H9 (cell line): ENCODE measurements at regions not wholly inside any gene's neighbourhood (a gene's known extent, or its start where the extent isn't known, plus 50 kb on each side); places are given as distances from the start of the nearest gene placed in this dataset.

Experiments
- DNase-seq: peaks from one replicate; pipeline ENCODE4 v3.0.0-alpha.2; 2017
- H2AFZ ChIP-seq: one replicate; pipeline ENCODE4 v1.6.1; 2013; ENCODE audit warnings: mild to moderate bottlenecking, low read length, control low read depth, moderate library complexity
- H2AK5ac ChIP-seq: 2 replicates; pipeline ENCODE4 v1.6.1; 2013; ENCODE audit warnings: low read length, control low read depth, mixed read lengths; ENCODE audit not compliant: insufficient read length
- H2BK120ac ChIP-seq: one replicate; pipeline ENCODE4 v1.6.1; 2013; ENCODE audit warnings: low read depth, mild to moderate bottlenecking, low read length, control low read depth, inconsistent platforms; ENCODE audit not compliant: poor library complexity, severe bottlenecking
- H2BK12ac ChIP-seq: 2 replicates; pipeline ENCODE4 v1.6.1; 2013; ENCODE audit warnings: low read length, control low read depth, mixed read lengths, low read depth; ENCODE audit not compliant: insufficient read length
- H2BK15ac ChIP-seq: 2 replicates; pipeline ENCODE4 v1.6.1; 2013; ENCODE audit warnings: low read depth, low read length, control low read depth
- H2BK20ac ChIP-seq: one replicate; pipeline ENCODE4 v1.6.1; 2013; ENCODE audit warnings: low read depth, mild to moderate bottlenecking, low read length, control low read depth, inconsistent platforms; ENCODE audit not compliant: poor library complexity, severe bottlenecking
- H2BK5ac ChIP-seq: 2 replicates; pipeline ENCODE4 v1.6.1; 2013; ENCODE audit warnings: low read length, control low read depth, mixed read lengths; ENCODE audit not compliant: insufficient read length
- H3K14ac ChIP-seq: 2 replicates; pipeline ENCODE4 v1.6.1; 2013; ENCODE audit warnings: low read length, control low read depth; ENCODE audit not compliant: insufficient read depth
- H3K18ac ChIP-seq: 2 replicates; pipeline ENCODE4 v1.6.1; 2013; ENCODE audit warnings: low read depth, mild to moderate bottlenecking, mixed read lengths, low read length, control low read depth; ENCODE audit not compliant: insufficient read length
- H3K23ac ChIP-seq: 2 replicates; pipeline ENCODE4 v1.6.1; 2013; ENCODE audit warnings: low read length, control low read depth, mixed read lengths, low read depth; ENCODE audit not compliant: insufficient read length
- H3K23me2 ChIP-seq: 2 replicates; pipeline ENCODE4 v1.6.1; 2013; ENCODE audit warnings: low read depth, mild to moderate bottlenecking, mixed read lengths, low read length, control low read depth; ENCODE audit not compliant: insufficient read length, poor library complexity, severe bottlenecking
- H3K27ac ChIP-seq: 2 replicates; pipeline ENCODE4 v1.5.1; 2013; ENCODE audit warnings: low read length, control low read depth, mixed read lengths, low read depth; ENCODE audit not compliant: insufficient read length
- H3K27me3 ChIP-seq: 2 replicates; pipeline ENCODE4 v1.6.1; 2013; ENCODE audit warnings: low read length, control low read depth, inconsistent platforms; ENCODE audit not compliant: insufficient read depth
- H3K4ac ChIP-seq: 2 replicates; pipeline ENCODE4 v1.6.1; 2013; ENCODE audit warnings: low read depth, mild to moderate bottlenecking, control low read depth, inconsistent platforms, low read length, moderate library complexity
- H3K4me1 ChIP-seq: 2 replicates; pipeline ENCODE4 v1.6.1; 2013; ENCODE audit warnings: low read length, control low read depth, inconsistent platforms; ENCODE audit not compliant: insufficient read depth
- H3K4me2 ChIP-seq: 2 replicates; pipeline ENCODE4 v1.6.1; 2013; ENCODE audit warnings: low read length, control low read depth, mixed read lengths; ENCODE audit not compliant: insufficient read length, insufficient read depth
- H3K56ac ChIP-seq: 2 replicates; pipeline ENCODE4 v1.6.1; 2013; ENCODE audit warnings: low read depth, mild to moderate bottlenecking, mixed read lengths, low read length, control low read depth; ENCODE audit not compliant: insufficient read length
- H3K79me1 ChIP-seq: 2 replicates; pipeline ENCODE4 v1.6.1; 2013; ENCODE audit warnings: low read depth, mild to moderate bottlenecking, moderate library complexity, low read length, control low read depth, inconsistent platforms; ENCODE audit not compliant: insufficient read depth, poor library complexity, severe bottlenecking
- H3K79me2 ChIP-seq: 2 replicates; pipeline ENCODE4 v1.6.1; 2013; ENCODE audit warnings: low read length, control low read depth, inconsistent platforms; ENCODE audit not compliant: insufficient read depth
- H3K9ac ChIP-seq: 2 replicates; pipeline ENCODE4 v1.6.1; 2013; ENCODE audit warnings: low read length, control low read depth, mixed read lengths; ENCODE audit not compliant: insufficient read length; ENCODE audit errors: extremely low read depth
- H3K9me3 ChIP-seq: one replicate; pipeline ENCODE4 v1.6.1; 2013; ENCODE audit warnings: low read depth, low read length, inconsistent platforms; ENCODE audit not compliant: control insufficient read depth
- H3T11ph ChIP-seq: one replicate; pipeline ENCODE4 v1.6.1; 2013; ENCODE audit warnings: mild to moderate bottlenecking, low read length, control low read depth, inconsistent platforms
- H4K20me1 ChIP-seq: one replicate; pipeline ENCODE4 v1.6.1; 2013; ENCODE audit not compliant: control insufficient read depth, insufficient read length, insufficient read depth
- H4K5ac ChIP-seq: 2 replicates; pipeline ENCODE4 v1.6.1; 2013; ENCODE audit warnings: low read depth, mild to moderate bottlenecking, mixed read lengths, low read length, control low read depth; ENCODE audit not compliant: insufficient read length
- H4K8ac ChIP-seq: replicated peaks from 2 replicates; pipeline ENCODE4 v1.6.1; 2013; ENCODE audit warnings: low read length, control low read depth, mixed read lengths, low read depth; ENCODE audit not compliant: insufficient read length
- H4K91ac ChIP-seq: 2 replicates; pipeline ENCODE4 v1.6.1; 2013; ENCODE audit warnings: low read depth, mild to moderate bottlenecking, moderate library complexity, mixed read lengths, low read length, control low read depth; ENCODE audit not compliant: insufficient read length
- H3K27ac Mint-ChIP-seq, 3 experiments: 2 replicates in 2 of 3; 3 replicates in 1 of 3; pipeline ENCODE4 v1.8.0; 2020 to 2021; ENCODE audit warnings: mixed read lengths in 3 of 3, mild to moderate bottlenecking in 1 of 3, moderate library complexity in 1 of 3
- H3K27me3 Mint-ChIP-seq: 2 replicates; pipeline ENCODE4 v1.8.0; 2021; ENCODE audit warnings: low read depth, mild to moderate bottlenecking, moderate library complexity, mixed read lengths
- H3K36me3 Mint-ChIP-seq, 3 experiments: 2 replicates in 2 of 3; 3 replicates in 1 of 3; pipeline ENCODE4 v1.8.0; 2020 to 2021; ENCODE audit warnings: low read depth in 3 of 3, mixed read lengths in 3 of 3; ENCODE audit not compliant: insufficient read depth in 1 of 3
- H3K4me1 Mint-ChIP-seq, 2 experiments: 2 replicates each; pipeline ENCODE4 v1.8.0; 2020; ENCODE audit warnings: mixed read lengths in 2 of 2
- H3K4me3 Mint-ChIP-seq, 2 experiments: 2 replicates in 1 of 2; 3 replicates in 1 of 2; pipeline ENCODE4 v1.8.0; 2020 to 2021; ENCODE audit warnings: mild to moderate bottlenecking in 2 of 2, mixed read lengths in 2 of 2, moderate library complexity in 1 of 2
- H3K9me3 Mint-ChIP-seq, 2 experiments: 2 replicates in 1 of 2; 3 replicates in 1 of 2; pipeline ENCODE4 v1.8.0; 2020; ENCODE audit warnings: mild to moderate bottlenecking in 2 of 2, mixed read lengths in 2 of 2, moderate library complexity in 1 of 2
- CTCF ChIP-seq: fragments of 200-600 bp; sonication (generic); conservative IDR thresholded peaks from 3 replicates; pipeline ENCODE4 v1.8.0; 2021; ENCODE audit warnings: antibody characterized with exemption, mild to moderate bottlenecking
- WGBS: extraction: QIAGEN DNeasy Blood & Tissue Kit; methylation state at CpG from one replicate; pipeline ENCODE4 v1.1.7; 2013; ENCODE audit warnings: missing lambda C conversion rate, low lambda C conversion rate, mixed read lengths; ENCODE audit not compliant: insufficient read length; ENCODE audit errors: extremely low coverage; 5-methylcytosine and 5-hydroxymethylcytosine counted together

GRCh38 chr12:131605304-131605829 is 105.5 kb upstream of the SFSWAP start:
- Histone ChIP-seq H2BK15ac (no peak overlapping the region), H3K9ac (no peak overlapping the region), H3K4me2 (no peak overlapping the region), H3T11ph (no peak overlapping the region), H3K79me1 (no peaks in the 10 kb centered on the region), H3K23me2 (no peaks in the 10 kb centered on the region), H3K23ac (no peak overlapping the region), H3K4ac (no peak overlapping the region), H3K9me3 (no peaks in the 10 kb centered on the region), H4K20me1 (peaks cover 2% of the 10 kb centered on the region), H3K79me2 (no peaks in the 10 kb centered on the region), H2BK120ac (no peak overlapping the region), H3K27ac (no peak overlapping the region), H4K91ac (no peak overlapping the region), H3K4me1 (no peaks in the 10 kb centered on the region; the same call in 1 of the 2 replicates), H3K27me3 (no peaks in the 10 kb centered on the region), H4K8ac (no peak overlapping the region), H2BK20ac (no peak overlapping the region), H2AFZ (no peak overlapping the region), H2BK5ac (no peak overlapping the region), H4K5ac (no peak overlapping the region), H3K14ac (no peak overlapping the region), H3K18ac (no peak overlapping the region), H2AK5ac (no peak overlapping the region), H2BK12ac (no peak overlapping the region), H3K56ac (no peak overlapping the region)
- DNase-seq = no peak
- WGBS = no CpG with 5 or more reads among the region's 7 CpGs
- Mint-ChIP-seq H3K9me3 (no peaks in the 10 kb centered on the region; a peak in 1 of 5 replicates), H3K36me3 (peaks cover 0 to 2% (median 0%) of the 10 kb centered on the region in 3 experiments; a peak in 1 of 7 replicates), H3K27ac (no peak overlapping the region), H3K27me3 (peaks cover 5% of the 10 kb centered on the region), H3K4me1 (peaks cover 20 to 29% of the 10 kb centered on the region in 2 experiments), H3K4me3 (no peak overlapping the region)
- TF ChIP-seq CTCF = no peak
